OCI-LY1 (cell line): ENCODE measurements at regions not wholly inside any gene's neighbourhood (a gene's known extent, or its start where the extent isn't known, plus 50 kb on each side); places are given as distances from the start of the nearest gene placed in this dataset.

Source experiments
- EZH2 ChIP-seq: fragments of 200-600 bp; sonication (generic), shearing (Covaris generic); IDR thresholded peaks from 2 replicates; pipeline ENCODE4 v1.8.0; 2017; ENCODE audit warnings: borderline replicate concordance, mixed run types, mild to moderate bottlenecking, antibody characterized with exemption, low read length, moderate library complexity, mixed read lengths
- TF ChIP-seq, protein P1 (sequence below): fragments of 200-600 bp; sonication (generic), shearing (Covaris generic); IDR thresholded peaks from 2 replicates; pipeline ENCODE4 v1.5.1; 2017; ENCODE audit warnings: mild to moderate bottlenecking, antibody characterized with exemption, low read length, moderate library complexity, mixed read lengths

GRCh38 chr2:43171789-43172188 lies 54.6 kb downstream of the ZFP36L2 start:
- TF ChIP-seq, protein P1, sequence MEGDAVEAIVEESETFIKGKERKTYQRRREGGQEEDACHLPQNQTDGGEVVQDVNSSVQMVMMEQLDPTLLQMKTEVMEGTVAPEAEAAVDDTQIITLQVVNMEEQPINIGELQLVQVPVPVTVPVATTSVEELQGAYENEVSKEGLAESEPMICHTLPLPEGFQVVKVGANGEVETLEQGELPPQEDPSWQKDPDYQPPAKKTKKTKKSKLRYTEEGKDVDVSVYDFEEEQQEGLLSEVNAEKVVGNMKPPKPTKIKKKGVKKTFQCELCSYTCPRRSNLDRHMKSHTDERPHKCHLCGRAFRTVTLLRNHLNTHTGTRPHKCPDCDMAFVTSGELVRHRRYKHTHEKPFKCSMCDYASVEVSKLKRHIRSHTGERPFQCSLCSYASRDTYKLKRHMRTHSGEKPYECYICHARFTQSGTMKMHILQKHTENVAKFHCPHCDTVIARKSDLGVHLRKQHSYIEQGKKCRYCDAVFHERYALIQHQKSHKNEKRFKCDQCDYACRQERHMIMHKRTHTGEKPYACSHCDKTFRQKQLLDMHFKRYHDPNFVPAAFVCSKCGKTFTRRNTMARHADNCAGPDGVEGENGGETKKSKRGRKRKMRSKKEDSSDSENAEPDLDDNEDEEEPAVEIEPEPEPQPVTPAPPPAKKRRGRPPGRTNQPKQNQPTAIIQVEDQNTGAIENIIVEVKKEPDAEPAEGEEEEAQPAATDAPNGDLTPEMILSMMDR, result no peak
- TF ChIP-seq EZH2, result no peak
